Activated naive CD8-positive, alpha-beta T cell treated with anti-CD3 and anti-CD28 coated beads, Interleukin-2, amount 10 ng/mL, durations not matched to agents 7 days and 5 days (primary cell): ENCODE measurements at regions not wholly inside any gene's neighbourhood (a gene's known extent, or its start where the extent isn't known, plus 50 kb on each side); places are given as distances from the start of the nearest gene placed in this dataset.

Source experiments
- ATAC-seq: fragments of 150-1000 bp; cut with Tn5 transposase; one replicate; pipeline ENCODE4 v1.10.0; 2021; ENCODE audit warnings: low read depth, moderate library complexity
- POLR2A ChIA-PET: fragments of 350-600 bp; sonication (Branson Sonifier 250); formaldehyde crosslinking; loops from one replicate; lab custom pipeline; 2021; ENCODE audit warnings: antibody characterized with exemption; lab: Charles Lee
- DNase-seq: peaks from one replicate; pipeline ENCODE4 v3.0.0; 2021
- H3K27ac Mint-ChIP-seq: one replicate; pipeline ENCODE4 v1.8.0; 2022; ENCODE audit warnings: mild to moderate bottlenecking, mixed read lengths
- H3K27me3 Mint-ChIP-seq: one replicate; pipeline ENCODE4 v1.8.0; 2022; ENCODE audit warnings: mild to moderate bottlenecking, moderate library complexity, mixed read lengths
- H3K36me3 Mint-ChIP-seq: one replicate; pipeline ENCODE4 v1.8.0; 2021; ENCODE audit warnings: mild to moderate bottlenecking, mixed read lengths
- H3K4me1 Mint-ChIP-seq: one replicate; pipeline ENCODE4 v1.8.0; 2021; ENCODE audit warnings: mixed read lengths
- H3K4me3 Mint-ChIP-seq: one replicate; pipeline ENCODE4 v1.8.0; 2022; ENCODE audit warnings: mild to moderate bottlenecking, moderate library complexity, mixed read lengths
- H3K9me3 Mint-ChIP-seq: one replicate; pipeline ENCODE4 v1.8.0; 2021; ENCODE audit warnings: mixed read lengths

- Mint-ChIP-seq H3K27ac (no peak overlapping the region), H3K27me3 (no peaks in the 10 kb centered on the region), H3K4me1 (no peaks in the 10 kb centered on the region), H3K9me3 (peaks cover 2% of the 10 kb centered on the region), H3K36me3 (no peaks in the 10 kb centered on the region), H3K4me3 (no peak overlapping the region)
- no peak for DNase-seq
- ATAC-seq, result no peak
- POLR2A ChIA-PET, result no interaction called here
Measured at GRCh38 chr4:129675036-129675435, 579.1 kb downstream of the C4orf33 start.

GRCh38 chr4:129676934-129677333 lies 581.0 kb downstream of the C4orf33 start:
- no peaks in the 10 kb centered on the region for H3K4me1 Mint-ChIP-seq
- no peaks in the 10 kb centered on the region for H3K36me3 Mint-ChIP-seq
- H3K27ac Mint-ChIP-seq, result no peak overlapping the region
- H3K9me3 Mint-ChIP-seq, result peaks cover 2% of the 10 kb centered on the region
- H3K4me3 Mint-ChIP-seq, result no peak overlapping the region
- no peak for ATAC-seq
- POLR2A ChIA-PET, result no interaction called here
- no peak for DNase-seq
- no peaks in the 10 kb centered on the region for H3K27me3 Mint-ChIP-seq

GRCh38 chr4:129682586-129682985 lies 586.6 kb downstream of the C4orf33 start:
- H3K36me3 Mint-ChIP-seq, result no peaks in the 10 kb centered on the region
- H3K9me3 Mint-ChIP-seq, result peaks cover 2% of the 10 kb centered on the region
- DNase-seq (no peak), ATAC-seq (no peak)
- H3K27me3 Mint-ChIP-seq, result no peaks in the 10 kb centered on the region
- H3K4me1 Mint-ChIP-seq, result no peaks in the 10 kb centered on the region
- POLR2A ChIA-PET, result no interaction called here
- H3K4me3 Mint-ChIP-seq, result no peak overlapping the region
- no peak overlapping the region for H3K27ac Mint-ChIP-seq

DNA sequence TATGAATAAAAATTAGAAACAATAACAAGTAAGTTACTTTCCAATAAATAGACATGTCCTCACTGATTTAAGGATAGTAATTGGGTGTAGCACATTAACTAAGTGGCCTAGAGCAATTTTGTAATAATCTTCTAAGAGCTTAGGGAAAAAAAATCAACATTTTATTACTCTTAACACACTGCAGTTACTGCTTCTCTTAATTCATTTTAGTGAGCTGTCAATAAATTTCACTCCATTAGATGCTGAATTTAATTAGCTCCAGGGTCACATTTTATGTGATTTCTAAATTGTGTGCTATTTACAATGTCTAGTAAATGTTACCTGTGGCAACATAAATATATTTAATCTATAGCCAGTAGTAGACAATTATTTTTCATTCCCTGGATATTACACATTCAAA lies 612.0 kb downstream of the C4orf33 start:
- Mint-ChIP-seq H3K9me3 (peaks cover 2% of the 10 kb centered on the region), H3K4me3 (no peak overlapping the region), H3K27me3 (no peaks in the 10 kb centered on the region), H3K4me1 (no peaks in the 10 kb centered on the region), H3K36me3 (no peaks in the 10 kb centered on the region), H3K27ac (no peak overlapping the region)
- ATAC-seq (no peak), DNase-seq (no peak)
- POLR2A ChIA-PET, result no interaction called here

GRCh38 chr4:129708784-129709183 lies 612.8 kb downstream of the C4orf33 start:
- POLR2A ChIA-PET, result no interaction called here
- no peak overlapping the region for H3K27ac Mint-ChIP-seq
- H3K36me3 Mint-ChIP-seq, result no peaks in the 10 kb centered on the region
- DNase-seq, result no peak
- peaks cover 2% of the 10 kb centered on the region for H3K9me3 Mint-ChIP-seq
- no peak overlapping the region for H3K4me3 Mint-ChIP-seq
- ATAC-seq, result no peak
- H3K4me1 Mint-ChIP-seq, result no peaks in the 10 kb centered on the region
- no peaks in the 10 kb centered on the region for H3K27me3 Mint-ChIP-seq

GRCh38 chr4:129738175-129738574 lies 642.2 kb downstream of the C4orf33 start:
- no peak for ATAC-seq
- POLR2A ChIA-PET, result no interaction called here

GRCh38 chr4:129747756-129748155 lies 651.8 kb downstream of the C4orf33 start:
- no peaks in the 10 kb centered on the region for H3K4me1 Mint-ChIP-seq
- no peaks in the 10 kb centered on the region for H3K9me3 Mint-ChIP-seq
- DNase-seq (no peak), ATAC-seq (no peak)
- POLR2A ChIA-PET, result no interaction called here
- H3K27ac Mint-ChIP-seq, result no peak overlapping the region
- no peaks in the 10 kb centered on the region for H3K36me3 Mint-ChIP-seq
- no peak overlapping the region for H3K4me3 Mint-ChIP-seq
- H3K27me3 Mint-ChIP-seq, result no peaks in the 10 kb centered on the region

More at GRCh38 chr4:129738175-129738574, 642.2 kb downstream of the C4orf33 start:
- Mint-ChIP-seq H3K27me3 (no peaks in the 10 kb centered on the region), H3K27ac (no peak overlapping the region), H3K4me3 (no peak overlapping the region), H3K4me1 (no peaks in the 10 kb centered on the region), H3K9me3 (no peaks in the 10 kb centered on the region), H3K36me3 (no peaks in the 10 kb centered on the region)
- DNase-seq, result no peak

DNA sequence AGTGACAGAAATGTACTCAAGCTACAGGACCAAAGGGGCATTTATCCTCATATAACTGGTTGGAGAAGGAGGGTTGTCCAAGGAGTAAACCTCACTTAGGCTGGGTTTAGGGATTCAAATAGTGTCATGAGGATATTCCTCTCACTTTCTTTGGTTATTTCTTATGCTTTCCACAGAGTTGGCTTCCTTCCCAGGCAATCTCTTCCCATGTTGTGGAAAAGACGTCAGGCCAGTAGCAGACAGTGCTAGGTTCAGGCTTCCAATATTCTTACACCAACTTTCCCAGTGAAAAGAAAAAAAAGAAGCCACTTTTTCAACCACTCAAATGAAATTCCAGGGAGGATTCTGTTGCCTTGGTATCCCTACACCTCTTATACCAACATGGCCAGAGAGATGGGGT lies 653.0 kb downstream of the C4orf33 start:
- ATAC-seq (no peak), DNase-seq (no peak)
- H3K4me3 Mint-ChIP-seq, result no peak overlapping the region
- no peak overlapping the region for H3K27ac Mint-ChIP-seq
- POLR2A ChIA-PET, result no interaction called here
- no peaks in the 10 kb centered on the region for H3K36me3 Mint-ChIP-seq
- no peaks in the 10 kb centered on the region for H3K27me3 Mint-ChIP-seq
- no peaks in the 10 kb centered on the region for H3K9me3 Mint-ChIP-seq
- H3K4me1 Mint-ChIP-seq, result no peaks in the 10 kb centered on the region

GRCh38 chr4:129751646-129752045 lies 655.7 kb downstream of the C4orf33 start:
- Mint-ChIP-seq H3K27ac (no peak overlapping the region), H3K27me3 (no peaks in the 10 kb centered on the region), H3K9me3 (no peaks in the 10 kb centered on the region), H3K4me3 (no peak overlapping the region), H3K4me1 (no peaks in the 10 kb centered on the region), H3K36me3 (no peaks in the 10 kb centered on the region)
- DNase-seq (no peak), ATAC-seq (no peak)
- POLR2A ChIA-PET, result no interaction called here

DNA sequence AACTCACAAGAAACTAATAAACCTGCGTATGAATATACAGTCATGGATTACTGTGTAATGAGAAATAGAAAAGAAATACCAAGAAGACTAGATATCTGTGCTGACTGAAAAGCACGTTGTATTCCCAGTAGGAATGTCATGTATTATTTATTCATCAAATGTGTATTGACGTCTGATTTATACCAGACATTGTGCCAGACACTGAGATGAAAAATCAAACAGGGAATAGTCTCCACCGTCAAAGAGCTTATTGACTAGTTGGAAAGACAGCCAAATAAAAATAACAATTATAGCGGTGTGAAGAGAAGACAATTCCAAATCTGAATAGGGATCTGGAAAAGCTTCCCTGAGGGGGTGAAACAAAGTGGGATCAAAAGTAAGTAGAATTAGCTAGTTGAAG lies 687.6 kb downstream of the C4orf33 start:
- ATAC-seq, result no peak
- H3K4me1 Mint-ChIP-seq, result no peaks in the 10 kb centered on the region
- H3K27me3 Mint-ChIP-seq, result no peaks in the 10 kb centered on the region
- no peaks in the 10 kb centered on the region for H3K9me3 Mint-ChIP-seq
- H3K27ac Mint-ChIP-seq, result no peak overlapping the region
- H3K36me3 Mint-ChIP-seq, result no peaks in the 10 kb centered on the region
- no peak for DNase-seq
- POLR2A ChIA-PET, result no interaction called here
- H3K4me3 Mint-ChIP-seq, result no peak overlapping the region

- ATAC-seq, result no peak
- Mint-ChIP-seq H3K9me3 (peaks cover 2% of the 10 kb centered on the region), H3K36me3 (no peaks in the 10 kb centered on the region), H3K27ac (no peak overlapping the region), H3K4me1 (no peaks in the 10 kb centered on the region), H3K27me3 (no peaks in the 10 kb centered on the region), H3K4me3 (no peak overlapping the region)
- POLR2A ChIA-PET, result no interaction called here
- no peak for DNase-seq
Measured at GRCh38 chr4:129788486-129788885, 692.5 kb downstream of the C4orf33 start.

DNA sequence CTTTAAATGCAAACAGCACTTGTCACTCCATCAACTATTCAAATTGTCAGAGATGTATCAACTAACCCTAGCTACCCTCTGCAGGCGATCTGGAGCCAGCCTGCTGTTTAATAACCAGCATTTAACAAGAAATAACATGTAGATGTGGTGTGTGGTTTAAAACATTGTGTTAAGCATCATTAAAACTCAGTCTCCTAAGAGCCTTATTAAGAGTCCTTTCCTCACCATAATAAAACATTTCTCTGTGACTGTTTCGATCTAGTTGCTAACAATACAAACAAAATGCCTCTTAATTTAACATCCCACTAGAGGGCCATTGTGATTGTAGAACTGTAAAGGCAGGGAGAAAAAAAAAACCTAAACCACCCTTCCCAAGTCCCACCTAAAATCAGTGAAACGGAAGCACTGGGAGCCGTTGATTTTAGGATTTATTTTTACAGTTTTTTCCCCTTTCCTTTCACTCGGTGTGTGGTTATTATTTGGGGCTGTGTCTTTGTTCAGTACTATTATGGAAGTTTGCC lies 708.6 kb downstream of the C4orf33 start:
- no peaks in the 10 kb centered on the region for H3K4me1 Mint-ChIP-seq
- no peaks in the 10 kb centered on the region for H3K36me3 Mint-ChIP-seq

DNA sequence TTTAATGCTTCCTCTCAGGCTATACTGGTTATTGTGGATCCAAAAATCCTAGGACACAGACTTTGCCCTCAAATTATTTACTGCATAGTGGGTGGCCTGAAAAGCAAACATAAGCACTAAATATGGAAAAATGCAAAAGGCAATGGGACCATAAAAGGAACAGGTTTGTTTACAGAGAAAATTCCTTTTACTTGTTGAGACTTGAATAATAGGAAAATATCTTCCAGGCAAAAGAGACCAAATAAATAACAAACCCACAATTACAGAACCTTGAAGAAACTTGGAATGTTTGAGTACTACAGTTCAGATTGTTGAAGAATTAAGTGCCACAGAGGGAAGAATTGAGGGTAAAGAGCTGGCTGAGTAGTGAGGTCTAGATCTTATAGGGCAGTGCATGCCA lies 711.0 kb downstream of the C4orf33 start:
- H3K9me3 Mint-ChIP-seq, result no peaks in the 10 kb centered on the region
- no peaks in the 10 kb centered on the region for H3K27me3 Mint-ChIP-seq
- no peaks in the 10 kb centered on the region for H3K4me1 Mint-ChIP-seq
- H3K36me3 Mint-ChIP-seq, result no peaks in the 10 kb centered on the region
- H3K4me3 Mint-ChIP-seq, result no peak overlapping the region
- ATAC-seq, result no peak
- POLR2A ChIA-PET, result no interaction called here
- DNase-seq, result no peak
- no peak overlapping the region for H3K27ac Mint-ChIP-seq

More for the DNA sequence above, 708.6 kb downstream of the C4orf33 start:
- no peak for DNase-seq
- no peak overlapping the region for H3K27ac Mint-ChIP-seq
- no peaks in the 10 kb centered on the region for H3K27me3 Mint-ChIP-seq
- ATAC-seq, result no peak
- POLR2A ChIA-PET, result no interaction called here
- no peaks in the 10 kb centered on the region for H3K9me3 Mint-ChIP-seq
- no peak overlapping the region for H3K4me3 Mint-ChIP-seq

DNA sequence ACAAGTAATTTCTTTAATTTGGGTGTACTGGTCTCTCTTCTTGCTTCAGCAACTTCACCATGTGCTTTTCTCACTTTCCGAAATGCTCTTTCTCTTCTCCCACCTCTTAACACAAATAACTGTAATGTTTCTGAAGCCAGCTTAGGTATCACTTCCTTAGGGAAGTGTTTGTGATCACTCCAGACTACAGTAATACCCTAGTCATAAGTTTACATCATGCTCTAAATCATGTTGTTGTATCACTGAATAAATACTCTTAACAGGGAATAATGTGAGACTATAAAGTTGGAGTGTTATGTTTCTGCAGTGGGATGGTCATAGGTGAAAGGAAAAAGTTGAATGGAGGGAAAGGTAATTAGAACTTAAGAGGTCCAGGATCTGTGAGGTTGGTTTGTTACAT lies 712.3 kb downstream of the C4orf33 start:
- H3K27me3 Mint-ChIP-seq, result no peaks in the 10 kb centered on the region
- H3K9me3 Mint-ChIP-seq, result no peaks in the 10 kb centered on the region
- H3K27ac Mint-ChIP-seq, result no peak overlapping the region
- POLR2A ChIA-PET, result no interaction called here
- H3K4me1 Mint-ChIP-seq, result no peaks in the 10 kb centered on the region
- no peak overlapping the region for H3K4me3 Mint-ChIP-seq
- ATAC-seq, result no peak
- DNase-seq, result no peak
- H3K36me3 Mint-ChIP-seq, result no peaks in the 10 kb centered on the region

DNA sequence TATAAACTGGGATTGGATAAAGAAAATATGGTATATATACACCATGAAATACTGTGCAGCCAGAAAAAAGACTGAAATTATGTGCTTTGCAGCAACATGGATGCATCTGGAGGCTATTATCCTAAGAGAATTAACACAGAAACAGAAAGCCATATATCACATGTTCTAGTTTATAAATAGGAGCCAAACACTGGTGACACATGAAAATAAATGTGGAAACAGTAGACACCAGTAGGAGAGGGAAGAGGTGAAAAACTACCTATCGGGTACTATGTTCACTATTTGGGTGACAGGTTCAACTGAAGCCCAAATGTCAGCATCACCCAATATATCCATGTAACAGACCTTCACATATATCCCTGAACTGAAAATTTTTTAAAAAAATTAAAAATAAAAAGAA lies 725.1 kb downstream of the C4orf33 start:
- DNase-seq, result no peak
- Mint-ChIP-seq H3K4me1 (no peaks in the 10 kb centered on the region), H3K27ac (no peak overlapping the region), H3K27me3 (no peaks in the 10 kb centered on the region), H3K9me3 (no peaks in the 10 kb centered on the region), H3K4me3 (no peak overlapping the region), H3K36me3 (no peaks in the 10 kb centered on the region)
- POLR2A ChIA-PET, result no interaction called here
- ATAC-seq, result no peak
